HCT116 (cell line): ENCODE measurements at regions not wholly inside any gene's neighbourhood (a gene's known extent, or its start where the extent isn't known, plus 50 kb on each side); places are given as distances from the start of the nearest gene placed in this dataset.

Source experiments
- ATF3 ChIP-seq: IDR thresholded peaks from 2 replicates; pipeline ENCODE4 v1.6.1; 2012
- CTCF ChIP-seq, 3 experiments: fragments of 200-600 bp in 1 of 3; sonication (generic) in 1 of 3; IDR thresholded peaks in 2 of 3; conservative IDR thresholded peaks in 1 of 3; 2 replicates each; pipeline ENCODE4 v1.5.1; 2012 to 2017; ENCODE audit warnings: low read depth in 2 of 3, low read length in 2 of 3, antibody characterized with exemption in 1 of 3, borderline replicate concordance in 1 of 3, control low read depth in 1 of 3, mild to moderate bottlenecking in 1 of 3, mixed read lengths in 1 of 3, mixed run types in 1 of 3, moderate library complexity in 1 of 3; ENCODE audit not compliant: insufficient read depth in 1 of 3
- ELF1 ChIP-seq: IDR thresholded peaks from 2 replicates; pipeline ENCODE4 v1.6.1; 2012; ENCODE audit warnings: low read depth, borderline replicate concordance
- EZH2phosphoT487 ChIP-seq: fragments of 200-600 bp; IDR thresholded peaks from 2 replicates; pipeline ENCODE4 v1.6.1; 2018; ENCODE audit warnings: antibody characterized with exemption, borderline replicate concordance
- POLR2A ChIP-seq: IDR thresholded peaks from 2 replicates; pipeline ENCODE4 v1.7.0; 2011; ENCODE audit warnings: borderline replicate concordance; ENCODE audit not compliant: insufficient read depth, insufficient read length; ENCODE audit errors: extremely low read depth
- POLR2AphosphoS5 ChIP-seq: IDR thresholded peaks from 2 replicates; pipeline ENCODE4 v1.6.1; 2011; ENCODE audit warnings: mild to moderate bottlenecking, low read depth, low read length, moderate library complexity
- RAD21 ChIP-seq: IDR thresholded peaks from 2 replicates; pipeline ENCODE4 v1.6.1; 2012; ENCODE audit warnings: low read depth, mild to moderate bottlenecking
- YY1 ChIP-seq: IDR thresholded peaks from 2 replicates; pipeline ENCODE4 v1.6.1; 2011; ENCODE audit warnings: low read length, low read depth, moderate library complexity, mild to moderate bottlenecking; ENCODE audit not compliant: insufficient replicate concordance; ENCODE audit errors: extremely low read depth
- ZFX ChIP-seq: fragments of 450-650 bp; IDR thresholded peaks from 2 replicates; pipeline ENCODE4 v1.6.1; 2017
- ZNF274 ChIP-seq: fragments of 200-500 bp; sonication (Bioruptor generic); IDR thresholded peaks from 2 replicates; pipeline ENCODE4 v1.6.1; 2014; ENCODE audit warnings: mild to moderate bottlenecking, low read depth, low read length, inconsistent platforms
- TF ChIP-seq, protein P1 (sequence below): IDR thresholded peaks from 2 replicates; pipeline ENCODE4 v1.6.1; 2012

DNA sequence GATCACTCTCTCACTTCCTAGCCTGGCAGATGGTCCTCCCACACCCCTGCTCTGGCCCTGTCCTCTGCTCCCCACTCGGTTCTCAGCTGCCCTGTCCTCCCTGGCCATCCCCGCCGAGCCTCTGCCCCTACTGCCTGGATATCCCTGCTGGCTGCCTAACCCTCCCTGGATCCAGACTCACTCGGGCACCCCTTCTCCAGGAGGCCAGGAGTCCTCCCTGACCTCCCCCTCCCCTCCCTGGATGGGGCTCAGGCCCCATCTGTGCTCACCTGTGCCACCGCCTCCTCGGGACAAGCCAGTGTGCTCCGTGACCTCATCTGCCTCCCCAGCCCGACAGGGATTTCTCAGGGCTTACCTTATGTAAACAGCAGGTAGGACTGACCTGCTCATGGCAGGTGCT lies 406.1 kb downstream of the TCERG1L start:
- TF ChIP-seq CTCF (IDR thresholded peaks at IDR 0.05 in 2 of 3, conservative IDR thresholded peaks at IDR 0.05 in 1 of 3; ENCODE audit: borderline replicate concordance in 1 of 3, insufficient read depth in 1 of 3, low read depth in 2 of 3, low read length in 2 of 3) (no peak), ATF3 (no peak), POLR2AphosphoS5 (no peak), POLR2A (no peak), ZNF274 (no peak), RAD21 (no peak), ELF1 (no peak), ZFX (no peak), EZH2phosphoT487 (no peak), YY1 (no peak)
- TF ChIP-seq, protein P1, sequence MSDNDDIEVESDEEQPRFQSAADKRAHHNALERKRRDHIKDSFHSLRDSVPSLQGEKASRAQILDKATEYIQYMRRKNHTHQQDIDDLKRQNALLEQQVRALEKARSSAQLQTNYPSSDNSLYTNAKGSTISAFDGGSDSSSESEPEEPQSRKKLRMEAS: no peak
